ENCODE measurements at regions not wholly inside any gene's neighbourhood (a gene's known extent, or its start where the extent isn't known, plus 50 kb on each side); places are given as distances from the start of the nearest gene placed in this dataset.
A peak's percentile ranks its signal among the peaks of the same experiment; 100 is the strongest.

DNA sequence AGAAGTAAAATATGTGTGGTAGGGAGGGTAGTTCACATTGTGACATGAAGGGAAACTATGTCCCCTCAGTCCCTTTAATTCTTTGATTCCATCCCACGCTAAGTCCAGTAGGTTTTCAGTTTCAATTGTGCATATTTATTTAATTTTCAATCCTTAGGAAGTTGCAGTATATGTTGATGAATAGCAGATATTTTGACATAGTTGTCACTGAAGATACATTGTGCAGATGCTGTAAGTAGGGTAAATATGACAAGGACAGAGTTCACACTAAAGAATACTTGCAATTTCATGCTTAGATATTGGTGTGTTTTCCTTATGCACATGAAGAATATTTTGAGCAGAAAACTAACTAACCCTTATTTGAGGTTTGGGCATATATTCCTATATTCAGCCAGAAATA lies 595.4 kb upstream of the MIR17HG start:
- Histone ChIP-seq H3K4me3 (replicated peaks in 1 of 3) (no peak overlapping the region), H3K27me3 (no peaks in the 10 kb centered on the region), H3K27ac (no peak overlapping the region), H3K9me3 (no peaks in the 10 kb centered on the region), H3K4me1 (peaks cover 0 to 6% of the 10 kb centered on the region in 2 donors), H3K36me3 (no peaks in the 10 kb centered on the region)
- TF ChIP-seq, protein P1, sequence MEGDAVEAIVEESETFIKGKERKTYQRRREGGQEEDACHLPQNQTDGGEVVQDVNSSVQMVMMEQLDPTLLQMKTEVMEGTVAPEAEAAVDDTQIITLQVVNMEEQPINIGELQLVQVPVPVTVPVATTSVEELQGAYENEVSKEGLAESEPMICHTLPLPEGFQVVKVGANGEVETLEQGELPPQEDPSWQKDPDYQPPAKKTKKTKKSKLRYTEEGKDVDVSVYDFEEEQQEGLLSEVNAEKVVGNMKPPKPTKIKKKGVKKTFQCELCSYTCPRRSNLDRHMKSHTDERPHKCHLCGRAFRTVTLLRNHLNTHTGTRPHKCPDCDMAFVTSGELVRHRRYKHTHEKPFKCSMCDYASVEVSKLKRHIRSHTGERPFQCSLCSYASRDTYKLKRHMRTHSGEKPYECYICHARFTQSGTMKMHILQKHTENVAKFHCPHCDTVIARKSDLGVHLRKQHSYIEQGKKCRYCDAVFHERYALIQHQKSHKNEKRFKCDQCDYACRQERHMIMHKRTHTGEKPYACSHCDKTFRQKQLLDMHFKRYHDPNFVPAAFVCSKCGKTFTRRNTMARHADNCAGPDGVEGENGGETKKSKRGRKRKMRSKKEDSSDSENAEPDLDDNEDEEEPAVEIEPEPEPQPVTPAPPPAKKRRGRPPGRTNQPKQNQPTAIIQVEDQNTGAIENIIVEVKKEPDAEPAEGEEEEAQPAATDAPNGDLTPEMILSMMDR (IDR thresholded peaks at IDR 0.05) = no peak
- TF ChIP-seq POLR2A (IDR thresholded peaks at IDR 0.05) = no peak
- WGBS, 2 donors = 86 to 88% methylated on average over 1 of the region's 1 CpG
- no peak for DNase-seq
- intact Hi-C loops (cut with DNase I) = no loop called here

DNA sequence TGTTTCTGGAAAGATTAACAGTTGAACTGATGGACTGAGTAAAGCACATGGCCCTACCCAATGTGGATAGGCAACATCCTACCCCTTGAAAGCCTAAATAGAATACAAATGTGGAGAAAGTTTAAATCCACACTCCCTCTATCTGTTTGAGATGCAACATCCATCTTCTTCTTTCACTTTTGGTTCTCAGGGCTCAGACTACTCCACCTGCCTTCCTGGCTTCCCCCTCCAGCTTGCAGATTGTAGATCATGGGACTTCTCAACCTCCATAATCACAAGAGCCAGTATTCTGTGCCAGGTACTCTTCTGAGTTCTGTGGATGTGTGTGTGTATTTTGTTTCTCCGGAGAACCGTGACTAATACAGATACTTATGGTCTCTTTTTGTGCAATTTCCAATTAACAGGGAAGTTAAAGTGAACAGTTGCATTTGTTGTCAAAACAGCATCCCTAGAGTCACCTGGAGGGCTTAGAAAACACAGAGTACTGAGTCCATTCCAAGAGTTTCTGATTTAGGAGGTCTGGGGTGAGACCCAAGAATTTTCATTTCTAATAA lies 590.3 kb upstream of the MIR17HG start:
- H3K4me1 ChIP-seq = peaks cover 9 to 15% of the 10 kb centered on the region in 2 donors
- H3K36me3 ChIP-seq = no peaks in the 10 kb centered on the region
- no peak overlapping the region for H3K4me3 ChIP-seq (replicated peaks in 1 of 3)
- 13 to 19% methylated on average over 2 of the region's 2 CpGs for WGBS, 2 donors
- H3K27me3 ChIP-seq = no peaks in the 10 kb centered on the region
- intact Hi-C loops (cut with DNase I) = no loop called here
- H3K27ac ChIP-seq = peak overlapping the region; percentile 1 to 66 (median 9)
- peak; percentile 70 to 71 for DNase-seq
- no peaks in the 10 kb centered on the region for H3K9me3 ChIP-seq
- TF ChIP-seq, protein P1 (IDR thresholded peaks at IDR 0.05) = no peak
- no peak for TF ChIP-seq POLR2A (IDR thresholded peaks at IDR 0.05)

DNA sequence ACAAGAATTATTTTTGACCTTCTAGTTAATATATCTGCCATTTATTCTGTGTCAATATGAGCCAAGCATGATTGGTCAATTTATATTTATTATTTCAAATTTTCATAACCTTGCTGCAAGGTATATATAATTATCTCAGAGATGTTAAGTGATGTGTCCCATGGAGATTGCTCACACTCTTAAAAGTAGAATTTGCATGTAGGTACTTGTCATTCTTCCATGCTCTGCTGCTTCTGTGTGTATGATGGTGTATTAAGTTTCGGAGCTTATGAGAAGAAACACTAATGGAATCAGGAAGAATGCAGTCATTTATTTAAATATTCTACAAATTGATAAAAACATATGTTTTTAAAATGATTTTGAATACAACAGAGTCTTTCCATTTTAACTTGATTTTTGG lies 586.8 kb upstream of the MIR17HG start:
- peaks cover 9 to 15% of the 10 kb centered on the region in 2 donors for H3K4me1 ChIP-seq
- intact Hi-C loops (cut with DNase I) = no loop called here
- H3K27me3 ChIP-seq = no peaks in the 10 kb centered on the region
- no peak for TF ChIP-seq POLR2A (IDR thresholded peaks at IDR 0.05)
- TF ChIP-seq, protein P1 (IDR thresholded peaks at IDR 0.05) = no peak
- WGBS, 2 donors = 83 to 84% methylated on average over 1 of the region's 1 CpG
- no peaks in the 10 kb centered on the region for H3K9me3 ChIP-seq
- no peaks in the 10 kb centered on the region for H3K36me3 ChIP-seq
- DNase-seq = no peak
- H3K4me3 ChIP-seq (replicated peaks in 1 of 3) = no peak overlapping the region
- no peak overlapping the region for H3K27ac ChIP-seq

DNA sequence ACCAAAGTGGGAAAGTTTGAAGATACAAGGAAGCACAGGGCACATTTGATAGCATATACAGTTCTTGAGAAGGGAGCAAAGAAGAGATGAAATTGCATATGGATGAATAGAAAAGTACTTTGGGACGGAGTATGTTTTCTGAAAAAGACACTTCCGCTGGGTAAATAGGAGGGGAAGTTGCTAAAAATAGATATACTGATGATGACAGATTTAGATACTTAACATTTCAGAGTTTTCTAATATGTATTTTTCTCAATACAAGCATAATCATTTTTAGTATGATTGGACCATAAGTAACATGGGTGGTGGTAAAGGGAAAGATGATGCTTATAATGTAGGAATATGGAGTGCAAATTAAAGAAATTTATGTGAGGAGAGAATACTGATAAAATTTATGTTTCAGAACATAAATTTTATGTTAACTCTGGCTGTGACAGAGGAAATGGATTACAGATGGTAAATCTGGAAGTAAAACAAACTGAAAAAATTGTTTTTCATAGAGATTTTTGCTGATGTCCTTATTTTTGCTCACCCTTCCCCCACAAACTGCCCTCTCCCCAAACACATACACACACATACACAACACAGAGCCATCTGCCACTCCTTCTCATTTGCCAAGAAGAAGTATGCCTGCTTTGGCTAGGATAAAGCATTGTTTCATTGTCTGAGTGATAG lies 583.9 kb upstream of the MIR17HG start:
- no peak overlapping the region for H3K27ac ChIP-seq
- WGBS, 2 donors = 72 to 73% methylated on average over 2 of the region's 2 CpGs
- H3K9me3 ChIP-seq = no peaks in the 10 kb centered on the region
- intact Hi-C loops (cut with DNase I) = no loop called here
- DNase-seq = no peak
- H3K4me3 ChIP-seq (replicated peaks in 1 of 3) = no peak overlapping the region
- H3K27me3 ChIP-seq = no peaks in the 10 kb centered on the region
- H3K36me3 ChIP-seq = no peaks in the 10 kb centered on the region
- no peaks in the 10 kb centered on the region for H3K4me1 ChIP-seq
- no peak for TF ChIP-seq POLR2A (IDR thresholded peaks at IDR 0.05)
- TF ChIP-seq, protein P1 (IDR thresholded peaks at IDR 0.05) = no peak

DNA sequence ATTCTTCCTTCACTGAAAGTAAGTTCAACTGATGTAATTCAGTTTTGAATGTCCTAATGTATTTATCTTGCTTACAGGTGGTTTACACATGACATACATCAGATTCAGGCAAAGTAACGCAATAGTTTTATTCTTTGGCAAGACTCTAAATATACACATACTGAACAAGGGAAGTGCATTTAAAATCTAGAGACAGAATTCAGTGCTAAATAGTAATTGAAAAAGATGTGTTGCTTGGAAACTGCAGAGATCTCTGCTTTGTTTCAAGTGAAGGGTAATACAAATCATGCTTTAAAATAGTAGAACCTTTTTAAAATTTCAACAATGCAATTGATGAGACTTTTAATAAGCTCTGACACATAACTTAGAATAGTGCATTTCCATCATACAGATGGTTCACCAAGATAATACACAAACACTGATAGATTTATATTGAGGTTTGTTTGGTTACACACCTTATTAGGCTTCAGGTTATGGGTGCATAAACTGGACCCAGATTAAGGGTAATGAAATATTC lies 581.0 kb upstream of the MIR17HG start:
- Histone ChIP-seq H3K4me3 (replicated peaks in 1 of 3) (no peak overlapping the region), H3K36me3 (no peaks in the 10 kb centered on the region), H3K27me3 (no peaks in the 10 kb centered on the region), H3K9me3 (no peaks in the 10 kb centered on the region), H3K4me1 (no peaks in the 10 kb centered on the region), H3K27ac (no peak overlapping the region)
- no peak for DNase-seq
- 96% methylated on average over 1 of the region's 1 CpG for WGBS, 2 donors
- intact Hi-C loops (cut with DNase I) = no loop called here
- TF ChIP-seq POLR2A (IDR thresholded peaks at IDR 0.05) = no peak
- TF ChIP-seq, protein P1 (IDR thresholded peaks at IDR 0.05) = no peak

Data from thyroid gland (tissue), 4 donors.